Activated naive CD8-positive, alpha-beta T cell treated with anti-CD3 and anti-CD28 coated beads, Interleukin-2, amount 50 U/mL, for 24 hours (primary cell): ENCODE measurements at regions not wholly inside any gene's neighbourhood (a gene's known extent, or its start where the extent isn't known, plus 50 kb on each side); places are given as distances from the start of the nearest gene placed in this dataset.

Experiments
- ATAC-seq: fragments of 150-1000 bp; cut with Tn5 transposase; one replicate; pipeline ENCODE4 v1.10.0; 2021
- DNase-seq: peaks from one replicate; pipeline ENCODE4 v3.0.0; 2021
- H3K27ac Mint-ChIP-seq: one replicate; pipeline ENCODE4 v1.8.0; 2021; ENCODE audit warnings: mild to moderate bottlenecking, mixed read lengths
- H3K27me3 Mint-ChIP-seq: one replicate; pipeline ENCODE4 v1.8.0; 2021; ENCODE audit warnings: mixed read lengths
- H3K36me3 Mint-ChIP-seq: one replicate; pipeline ENCODE4 v1.8.0; 2021; ENCODE audit warnings: low read depth, mixed read lengths
- H3K4me1 Mint-ChIP-seq: one replicate; pipeline ENCODE4 v1.8.0; 2021; ENCODE audit warnings: mixed read lengths
- H3K4me3 Mint-ChIP-seq: one replicate; pipeline ENCODE4 v1.8.0; 2021; ENCODE audit warnings: mild to moderate bottlenecking, moderate library complexity, mixed read lengths
- H3K9me3 Mint-ChIP-seq: one replicate; pipeline ENCODE4 v1.8.0; 2021; ENCODE audit warnings: mixed read lengths

GRCh38 chr12:67414011-67414715 is 145.0 kb downstream of the CAND1 start:
- no peak overlapping the region for H3K4me3 Mint-ChIP-seq
- H3K4me1 Mint-ChIP-seq: no peaks in the 10 kb centered on the region
- H3K27ac Mint-ChIP-seq: no peak overlapping the region
- H3K9me3 Mint-ChIP-seq: peaks cover 5% of the 10 kb centered on the region
- DNase-seq: no peak
- no peak for ATAC-seq
- H3K27me3 Mint-ChIP-seq: no peaks in the 10 kb centered on the region
- no peaks in the 10 kb centered on the region for H3K36me3 Mint-ChIP-seq

GRCh38 chr12:67415473-67415872 is 146.3 kb downstream of the CAND1 start:
- Mint-ChIP-seq H3K9me3 (peaks cover 5% of the 10 kb centered on the region), H3K4me3 (no peak overlapping the region), H3K27ac (no peak overlapping the region), H3K4me1 (no peaks in the 10 kb centered on the region), H3K27me3 (no peaks in the 10 kb centered on the region), H3K36me3 (no peaks in the 10 kb centered on the region)
- ATAC-seq (no peak), DNase-seq (no peak)

- ATAC-seq: no peak
- no peak for DNase-seq
- Mint-ChIP-seq H3K4me3 (no peak overlapping the region), H3K9me3 (peaks cover 5% of the 10 kb centered on the region), H3K4me1 (no peaks in the 10 kb centered on the region), H3K27me3 (no peaks in the 10 kb centered on the region), H3K36me3 (no peaks in the 10 kb centered on the region), H3K27ac (no peak overlapping the region)
These were observed 150.7 kb downstream of the CAND1 start for GRCh38 chr12:67419810-67420209.

GRCh38 chr12:67420506-67420905 is 151.3 kb downstream of the CAND1 start:
- no peak for ATAC-seq
- Mint-ChIP-seq H3K27me3 (no peaks in the 10 kb centered on the region), H3K4me3 (no peak overlapping the region), H3K36me3 (no peaks in the 10 kb centered on the region), H3K9me3 (peaks cover 5% of the 10 kb centered on the region), H3K27ac (no peak overlapping the region), H3K4me1 (no peaks in the 10 kb centered on the region)
- no peak for DNase-seq

- ATAC-seq (no peak), DNase-seq (no peak)
- H3K9me3 Mint-ChIP-seq: peaks cover 5% of the 10 kb centered on the region
- H3K27ac Mint-ChIP-seq: no peak overlapping the region
- H3K4me3 Mint-ChIP-seq: no peak overlapping the region
- no peaks in the 10 kb centered on the region for H3K27me3 Mint-ChIP-seq
- peaks cover 4% of the 10 kb centered on the region for H3K4me1 Mint-ChIP-seq
- no peaks in the 10 kb centered on the region for H3K36me3 Mint-ChIP-seq
These were observed 152.9 kb downstream of the CAND1 start for GRCh38 chr12:67422081-67422480.

GRCh38 chr12:67424784-67425183 is 155.6 kb downstream of the CAND1 start:
- Mint-ChIP-seq H3K4me1 (peaks cover 4% of the 10 kb centered on the region), H3K27me3 (no peaks in the 10 kb centered on the region), H3K9me3 (no peaks in the 10 kb centered on the region), H3K36me3 (no peaks in the 10 kb centered on the region), H3K4me3 (no peak overlapping the region), H3K27ac (no peak overlapping the region)
- ATAC-seq (no peak), DNase-seq (no peak)

GRCh38 chr12:67425394-67425793 is 156.2 kb downstream of the CAND1 start:
- H3K36me3 Mint-ChIP-seq: no peaks in the 10 kb centered on the region
- no peak overlapping the region for H3K27ac Mint-ChIP-seq
- DNase-seq: no peak
- peaks cover 4% of the 10 kb centered on the region for H3K4me1 Mint-ChIP-seq
- no peak for ATAC-seq
- no peaks in the 10 kb centered on the region for H3K9me3 Mint-ChIP-seq
- no peak overlapping the region for H3K4me3 Mint-ChIP-seq
- H3K27me3 Mint-ChIP-seq: no peaks in the 10 kb centered on the region

- no peak for ATAC-seq
- H3K27me3 Mint-ChIP-seq: no peaks in the 10 kb centered on the region
- H3K4me3 Mint-ChIP-seq: no peak overlapping the region
- H3K9me3 Mint-ChIP-seq: no peaks in the 10 kb centered on the region
- no peak overlapping the region for H3K27ac Mint-ChIP-seq
- no peaks in the 10 kb centered on the region for H3K36me3 Mint-ChIP-seq
- peaks cover 4% of the 10 kb centered on the region for H3K4me1 Mint-ChIP-seq
- DNase-seq: no peak
These were observed 156.9 kb downstream of the CAND1 start for GRCh38 chr12:67426067-67426466.

GRCh38 chr12:67427336-67427735 is 158.2 kb downstream of the CAND1 start:
- Mint-ChIP-seq H3K4me3 (no peak overlapping the region), H3K36me3 (no peaks in the 10 kb centered on the region), H3K9me3 (no peaks in the 10 kb centered on the region), H3K27ac (no peak overlapping the region), H3K4me1 (peaks cover 4% of the 10 kb centered on the region), H3K27me3 (no peaks in the 10 kb centered on the region)
- DNase-seq (no peak), ATAC-seq (no peak)

GRCh38 chr12:67428431-67428830 is 159.3 kb downstream of the CAND1 start:
- H3K9me3 Mint-ChIP-seq: no peaks in the 10 kb centered on the region
- no peak overlapping the region for H3K4me3 Mint-ChIP-seq
- H3K4me1 Mint-ChIP-seq: peaks cover 6% of the 10 kb centered on the region
- no peak overlapping the region for H3K27ac Mint-ChIP-seq
- no peaks in the 10 kb centered on the region for H3K36me3 Mint-ChIP-seq
- no peak for ATAC-seq
- no peak for DNase-seq
- no peaks in the 10 kb centered on the region for H3K27me3 Mint-ChIP-seq

GRCh38 chr12:67430708-67431335 is 161.7 kb downstream of the CAND1 start:
- no peak overlapping the region for H3K27ac Mint-ChIP-seq

GRCh38 chr12:67431411-67432020 is 162.4 kb downstream of the CAND1 start:
- H3K27ac Mint-ChIP-seq: no peak overlapping the region

More at GRCh38 chr12:67430708-67431335, 161.7 kb downstream of the CAND1 start:
- H3K9me3 Mint-ChIP-seq: no peaks in the 10 kb centered on the region
- H3K4me3 Mint-ChIP-seq: no peak overlapping the region
- H3K27me3 Mint-ChIP-seq: peaks cover under 1% of the 10 kb centered on the region
- no peaks in the 10 kb centered on the region for H3K36me3 Mint-ChIP-seq
- ATAC-seq (no peak), DNase-seq (no peak)
- peaks cover 9% of the 10 kb centered on the region for H3K4me1 Mint-ChIP-seq

GRCh38 chr12:67433385-67434175 is 164.4 kb downstream of the CAND1 start:
- H3K27ac Mint-ChIP-seq: no peak overlapping the region
- no peak for DNase-seq
- H3K4me3 Mint-ChIP-seq: no peak overlapping the region

More at GRCh38 chr12:67431411-67432020, 162.4 kb downstream of the CAND1 start:
- no peak for DNase-seq
- Mint-ChIP-seq H3K9me3 (no peaks in the 10 kb centered on the region), H3K4me1 (peaks cover 9% of the 10 kb centered on the region), H3K4me3 (no peak overlapping the region), H3K36me3 (no peaks in the 10 kb centered on the region), H3K27me3 (peaks cover 2% of the 10 kb centered on the region)
- ATAC-seq: no peak

GRCh38 chr12:67434671-67435370 is 165.7 kb downstream of the CAND1 start:
- DNase-seq (no peak), ATAC-seq (no peak)
- peaks cover 2% of the 10 kb centered on the region for H3K27me3 Mint-ChIP-seq
- H3K36me3 Mint-ChIP-seq: no peaks in the 10 kb centered on the region
- no peak overlapping the region for H3K4me3 Mint-ChIP-seq
- no peak overlapping the region for H3K27ac Mint-ChIP-seq
- H3K4me1 Mint-ChIP-seq: peaks cover 16% of the 10 kb centered on the region
- peaks cover 13% of the 10 kb centered on the region for H3K9me3 Mint-ChIP-seq

More at GRCh38 chr12:67433385-67434175, 164.4 kb downstream of the CAND1 start:
- Mint-ChIP-seq H3K36me3 (no peaks in the 10 kb centered on the region), H3K27me3 (peaks cover 2% of the 10 kb centered on the region), H3K4me1 (peaks cover 16% of the 10 kb centered on the region), H3K9me3 (peaks cover 4% of the 10 kb centered on the region)
- ATAC-seq: no peak
